ENCODE measurements at regions not wholly inside any gene's neighbourhood (a gene's known extent, or its start where the extent isn't known, plus 50 kb on each side); places are given as distances from the start of the nearest gene placed in this dataset.

DNA sequence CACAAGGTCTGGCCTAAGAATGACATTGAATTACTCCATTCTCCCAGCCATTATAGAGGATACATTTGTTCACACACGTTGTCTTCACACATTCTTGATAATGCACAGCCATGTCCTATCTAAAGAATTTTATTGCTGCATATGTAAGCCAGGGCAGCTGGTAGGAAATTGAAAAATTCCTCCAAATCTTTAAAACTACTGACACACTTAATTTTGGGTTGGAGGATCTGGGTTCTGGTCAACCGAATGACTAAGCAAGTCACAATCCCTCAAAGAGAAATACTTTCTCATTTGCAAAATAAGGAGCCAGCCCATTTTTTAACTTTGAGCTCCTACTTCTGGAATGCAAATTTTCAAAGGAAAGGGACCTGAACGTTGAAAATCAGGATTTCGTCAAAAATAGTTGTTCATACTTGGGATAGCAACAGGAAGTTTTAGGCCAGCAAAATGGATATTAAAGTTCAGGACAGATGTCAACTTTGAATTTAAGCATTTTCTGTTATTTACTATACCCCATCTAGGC is 638.3 kb downstream of the NTRK3 start:
- Histone ChIP-seq H3K9me3 (peaks cover 0 to 9% (median 0%) of the 10 kb centered on the region in 8 donors), H3K27ac (no peak overlapping the region), H3K36me3 (no peaks in the 10 kb centered on the region), H3K27me3 (replicated peaks in 1 of 7) (no peaks in the 10 kb centered on the region), H3K4me1 (no peaks in the 10 kb centered on the region), H3K4me3 (no peak overlapping the region)
- 81 to 92% (median 85%) methylated on average over 4 of the region's 4 CpGs for WGBS, 5 donors
- no peak for TF ChIP-seq POLR2AphosphoS5 (IDR thresholded peaks at IDR 0.05)
- TF ChIP-seq, protein P1, sequence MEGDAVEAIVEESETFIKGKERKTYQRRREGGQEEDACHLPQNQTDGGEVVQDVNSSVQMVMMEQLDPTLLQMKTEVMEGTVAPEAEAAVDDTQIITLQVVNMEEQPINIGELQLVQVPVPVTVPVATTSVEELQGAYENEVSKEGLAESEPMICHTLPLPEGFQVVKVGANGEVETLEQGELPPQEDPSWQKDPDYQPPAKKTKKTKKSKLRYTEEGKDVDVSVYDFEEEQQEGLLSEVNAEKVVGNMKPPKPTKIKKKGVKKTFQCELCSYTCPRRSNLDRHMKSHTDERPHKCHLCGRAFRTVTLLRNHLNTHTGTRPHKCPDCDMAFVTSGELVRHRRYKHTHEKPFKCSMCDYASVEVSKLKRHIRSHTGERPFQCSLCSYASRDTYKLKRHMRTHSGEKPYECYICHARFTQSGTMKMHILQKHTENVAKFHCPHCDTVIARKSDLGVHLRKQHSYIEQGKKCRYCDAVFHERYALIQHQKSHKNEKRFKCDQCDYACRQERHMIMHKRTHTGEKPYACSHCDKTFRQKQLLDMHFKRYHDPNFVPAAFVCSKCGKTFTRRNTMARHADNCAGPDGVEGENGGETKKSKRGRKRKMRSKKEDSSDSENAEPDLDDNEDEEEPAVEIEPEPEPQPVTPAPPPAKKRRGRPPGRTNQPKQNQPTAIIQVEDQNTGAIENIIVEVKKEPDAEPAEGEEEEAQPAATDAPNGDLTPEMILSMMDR (IDR thresholded peaks at IDR 0.05 in 8 of 11, conservative IDR thresholded peaks at IDR 0.05 in 3 of 11) = no peak
- no peak for TF ChIP-seq POLR2A (IDR thresholded peaks at IDR 0.05)
- intact Hi-C loops (cut with DNase I; ENCODE audit: low total_unique reads) = no loop called here
- DNase-seq = no peak

DNA sequence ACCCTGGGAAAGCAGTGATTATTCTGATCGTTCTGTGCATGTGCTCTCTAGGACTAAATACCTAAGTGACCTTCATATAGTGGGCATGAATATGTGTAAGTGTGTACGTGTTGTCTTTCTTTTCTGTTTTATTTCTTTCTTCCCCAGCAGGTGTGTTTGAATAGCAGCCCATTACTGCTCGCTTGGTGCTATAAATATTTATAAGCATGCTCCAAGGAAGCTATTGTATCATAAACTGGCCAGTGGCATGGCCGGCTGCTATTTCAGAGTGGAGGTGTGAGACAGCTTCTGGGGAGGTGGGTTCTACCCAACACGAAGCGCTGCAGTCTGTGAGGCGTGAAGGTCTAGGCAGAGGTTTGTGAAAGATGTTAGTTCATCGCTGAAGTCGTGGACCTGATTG is 641.8 kb downstream of the NTRK3 start:
- TF ChIP-seq, protein P1 (IDR thresholded peaks at IDR 0.05 in 8 of 11, conservative IDR thresholded peaks at IDR 0.05 in 3 of 11) = no peak
- TF ChIP-seq POLR2A (IDR thresholded peaks at IDR 0.05) (no peak), POLR2AphosphoS5 (IDR thresholded peaks at IDR 0.05) (no peak)
- 78 to 89% (median 84%) methylated on average over 9 of the region's 9 CpGs for WGBS, 5 donors
- no peak for DNase-seq
- Histone ChIP-seq H3K36me3 (no peaks in the 10 kb centered on the region), H3K4me3 (no peak overlapping the region), H3K27me3 (replicated peaks in 1 of 7) (no peaks in the 10 kb centered on the region), H3K9me3 (no peaks in the 10 kb centered on the region), H3K4me1 (no peaks in the 10 kb centered on the region), H3K27ac (no peak overlapping the region)
- intact Hi-C loops (cut with DNase I; ENCODE audit: low total_unique reads) = no loop called here

DNA sequence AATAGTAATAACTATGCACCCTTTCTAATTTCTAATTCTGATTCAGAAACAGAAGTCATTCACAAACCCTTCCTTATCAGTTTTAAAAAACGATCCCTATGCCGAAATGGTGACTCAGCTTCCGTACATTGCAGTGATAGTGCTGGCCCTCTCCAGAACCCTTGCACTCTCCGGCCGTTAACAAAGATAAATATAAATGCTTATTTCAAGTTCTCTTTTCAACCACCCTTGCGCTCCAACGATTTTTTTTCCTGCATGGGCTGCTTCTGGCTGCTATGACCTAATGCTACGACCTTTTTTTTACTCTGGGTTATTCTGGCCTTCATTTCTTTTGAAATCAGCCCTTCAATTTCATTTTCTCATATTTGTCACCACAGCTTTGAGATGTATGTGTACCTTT is 646.2 kb downstream of the NTRK3 start:
- no peak for DNase-seq
- Histone ChIP-seq H3K4me1 (no peaks in the 10 kb centered on the region), H3K27me3 (replicated peaks in 1 of 7) (no peaks in the 10 kb centered on the region), H3K36me3 (no peaks in the 10 kb centered on the region), H3K27ac (no peak overlapping the region), H3K9me3 (no peaks in the 10 kb centered on the region), H3K4me3 (no peak overlapping the region)
- intact Hi-C loops (cut with DNase I; ENCODE audit: low total_unique reads) = no loop called here
- TF ChIP-seq POLR2A (IDR thresholded peaks at IDR 0.05) = no peak
- TF ChIP-seq, protein P1 (IDR thresholded peaks at IDR 0.05 in 8 of 11, conservative IDR thresholded peaks at IDR 0.05 in 3 of 11) = no peak
- TF ChIP-seq POLR2AphosphoS5 (IDR thresholded peaks at IDR 0.05) = no peak
- WGBS, 5 donors = 75 to 84% (median 77%) methylated on average over 8 of the region's 8 CpGs

DNA sequence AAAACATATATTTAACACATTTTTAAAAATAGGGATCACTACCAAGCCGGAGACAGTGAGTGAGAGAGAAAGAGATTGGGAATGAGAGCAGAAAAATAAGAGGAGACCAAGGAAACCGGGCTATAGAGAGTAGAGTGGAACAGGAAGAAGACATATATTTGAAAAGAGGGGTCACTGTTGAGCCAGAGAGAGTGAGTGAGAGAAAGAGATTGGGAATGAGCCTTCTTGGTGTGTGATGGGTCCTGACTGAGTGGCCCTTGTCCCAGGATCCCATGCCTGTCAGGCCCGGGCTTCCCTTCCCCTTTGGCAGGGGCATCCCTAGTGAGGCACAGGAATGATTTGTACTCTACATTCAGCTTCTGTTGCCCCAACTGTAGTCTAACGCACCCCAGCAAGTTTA is 646.6 kb downstream of the NTRK3 start:
- TF ChIP-seq POLR2AphosphoS5 (IDR thresholded peaks at IDR 0.05) (no peak), POLR2A (IDR thresholded peaks at IDR 0.05) (no peak)
- TF ChIP-seq, protein P1 (IDR thresholded peaks at IDR 0.05 in 8 of 11, conservative IDR thresholded peaks at IDR 0.05 in 3 of 11) = no peak
- intact Hi-C loops (cut with DNase I; ENCODE audit: low total_unique reads) = no loop called here
- H3K36me3 ChIP-seq = no peaks in the 10 kb centered on the region
- H3K27me3 ChIP-seq (replicated peaks in 1 of 7) = no peaks in the 10 kb centered on the region
- H3K4me1 ChIP-seq = no peaks in the 10 kb centered on the region
- H3K27ac ChIP-seq = no peak overlapping the region
- WGBS, 5 donors = 61 to 78% (median 67%) methylated on average over 4 of the region's 4 CpGs
- H3K4me3 ChIP-seq = no peak overlapping the region
- no peak for DNase-seq
- H3K9me3 ChIP-seq = no peaks in the 10 kb centered on the region
